ENCODE measurements at regions not wholly inside any gene's neighbourhood (a gene's known extent, or its start where the extent isn't known, plus 50 kb on each side); places are given as distances from the start of the nearest gene placed in this dataset.

DNA sequence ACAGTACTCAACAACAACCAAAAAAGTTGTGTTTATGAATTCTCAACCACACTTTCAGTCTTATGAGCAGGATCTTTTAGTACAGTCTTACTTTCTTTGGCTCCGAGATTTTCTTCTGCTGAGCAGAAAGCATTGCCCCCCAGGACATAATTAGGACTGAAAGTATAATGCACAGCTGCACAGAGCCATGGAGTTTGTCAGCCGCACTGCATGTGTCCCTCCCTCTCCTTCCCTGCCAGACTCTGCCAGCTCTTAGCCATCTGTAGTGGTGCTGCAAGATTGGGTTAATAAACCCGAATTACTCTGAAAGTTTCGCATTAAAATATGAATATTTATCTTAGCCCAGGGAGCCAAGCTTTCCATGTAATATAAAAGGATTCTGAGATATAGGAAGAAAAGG is 179.6 kb upstream of the PTCHD4 start:
- no peak overlapping the region for H3K27ac ChIP-seq
- no peaks in the 10 kb centered on the region for H3K36me3 ChIP-seq
- TF ChIP-seq, protein P1, sequence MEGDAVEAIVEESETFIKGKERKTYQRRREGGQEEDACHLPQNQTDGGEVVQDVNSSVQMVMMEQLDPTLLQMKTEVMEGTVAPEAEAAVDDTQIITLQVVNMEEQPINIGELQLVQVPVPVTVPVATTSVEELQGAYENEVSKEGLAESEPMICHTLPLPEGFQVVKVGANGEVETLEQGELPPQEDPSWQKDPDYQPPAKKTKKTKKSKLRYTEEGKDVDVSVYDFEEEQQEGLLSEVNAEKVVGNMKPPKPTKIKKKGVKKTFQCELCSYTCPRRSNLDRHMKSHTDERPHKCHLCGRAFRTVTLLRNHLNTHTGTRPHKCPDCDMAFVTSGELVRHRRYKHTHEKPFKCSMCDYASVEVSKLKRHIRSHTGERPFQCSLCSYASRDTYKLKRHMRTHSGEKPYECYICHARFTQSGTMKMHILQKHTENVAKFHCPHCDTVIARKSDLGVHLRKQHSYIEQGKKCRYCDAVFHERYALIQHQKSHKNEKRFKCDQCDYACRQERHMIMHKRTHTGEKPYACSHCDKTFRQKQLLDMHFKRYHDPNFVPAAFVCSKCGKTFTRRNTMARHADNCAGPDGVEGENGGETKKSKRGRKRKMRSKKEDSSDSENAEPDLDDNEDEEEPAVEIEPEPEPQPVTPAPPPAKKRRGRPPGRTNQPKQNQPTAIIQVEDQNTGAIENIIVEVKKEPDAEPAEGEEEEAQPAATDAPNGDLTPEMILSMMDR (IDR thresholded peaks at IDR 0.05) = no peak
- no peak for DNase-seq (ENCODE audit: low spot score)
- no peaks in the 10 kb centered on the region for H3K4me1 ChIP-seq
- no peak overlapping the region for H3K4me3 ChIP-seq
- H3K9me3 ChIP-seq = peaks cover 0 to 8% of the 10 kb centered on the region in 2 donors
- H3K27me3 ChIP-seq = no peaks in the 10 kb centered on the region

DNA sequence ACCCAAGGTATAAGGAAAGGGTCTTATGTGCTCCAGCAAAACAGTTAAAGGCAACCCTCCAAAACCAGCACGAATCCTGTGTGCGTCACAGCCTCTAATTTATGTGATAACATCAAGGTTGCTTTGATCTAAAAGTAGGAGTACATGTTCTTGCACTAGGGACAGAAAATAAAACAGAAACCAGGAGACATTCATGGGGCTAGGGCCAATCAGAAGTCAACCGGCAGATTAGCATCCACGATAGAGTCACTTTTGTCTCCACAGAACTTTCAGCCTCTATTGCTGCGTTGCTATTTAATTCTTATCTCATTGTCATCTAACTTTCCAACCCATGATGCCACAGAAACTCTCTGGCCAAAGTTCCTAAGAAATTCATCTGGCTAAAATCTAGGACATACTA is 178.8 kb upstream of the PTCHD4 start:
- Histone ChIP-seq H3K4me1 (no peaks in the 10 kb centered on the region), H3K27ac (no peak overlapping the region), H3K4me3 (no peak overlapping the region), H3K9me3 (peaks cover 0 to 12% of the 10 kb centered on the region in 2 donors), H3K27me3 (no peaks in the 10 kb centered on the region), H3K36me3 (no peaks in the 10 kb centered on the region)
- DNase-seq (ENCODE audit: low spot score) = no peak
- TF ChIP-seq, protein P1 (IDR thresholded peaks at IDR 0.05) = no peak

DNA sequence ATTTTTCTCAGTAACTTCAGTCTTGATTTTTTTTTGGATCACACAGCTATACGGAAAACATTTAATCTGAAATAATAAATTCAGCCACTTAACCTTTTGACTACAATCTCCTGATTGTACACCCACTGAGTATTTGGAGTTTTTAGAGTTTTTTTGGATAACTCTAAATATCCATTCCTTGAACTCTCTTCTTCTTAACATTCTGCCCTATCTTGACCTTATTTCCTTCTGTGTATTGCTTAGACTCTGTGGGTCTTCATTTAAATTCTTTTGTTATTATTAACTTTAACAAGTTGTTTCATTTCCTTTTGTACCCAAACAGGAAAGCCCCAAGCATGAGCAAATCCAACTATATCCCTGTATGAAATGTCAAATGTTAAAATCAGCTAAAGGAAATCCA is 170.2 kb upstream of the PTCHD4 start:
- no peak overlapping the region for H3K4me3 ChIP-seq
- H3K4me1 ChIP-seq = no peaks in the 10 kb centered on the region
- H3K27me3 ChIP-seq = no peaks in the 10 kb centered on the region
- no peak overlapping the region for H3K27ac ChIP-seq
- no peak for DNase-seq (ENCODE audit: low spot score)
- TF ChIP-seq, protein P1 (IDR thresholded peaks at IDR 0.05) = no peak
- H3K36me3 ChIP-seq = no peaks in the 10 kb centered on the region
- peaks cover 0 to 10% of the 10 kb centered on the region in 2 donors for H3K9me3 ChIP-seq

DNA sequence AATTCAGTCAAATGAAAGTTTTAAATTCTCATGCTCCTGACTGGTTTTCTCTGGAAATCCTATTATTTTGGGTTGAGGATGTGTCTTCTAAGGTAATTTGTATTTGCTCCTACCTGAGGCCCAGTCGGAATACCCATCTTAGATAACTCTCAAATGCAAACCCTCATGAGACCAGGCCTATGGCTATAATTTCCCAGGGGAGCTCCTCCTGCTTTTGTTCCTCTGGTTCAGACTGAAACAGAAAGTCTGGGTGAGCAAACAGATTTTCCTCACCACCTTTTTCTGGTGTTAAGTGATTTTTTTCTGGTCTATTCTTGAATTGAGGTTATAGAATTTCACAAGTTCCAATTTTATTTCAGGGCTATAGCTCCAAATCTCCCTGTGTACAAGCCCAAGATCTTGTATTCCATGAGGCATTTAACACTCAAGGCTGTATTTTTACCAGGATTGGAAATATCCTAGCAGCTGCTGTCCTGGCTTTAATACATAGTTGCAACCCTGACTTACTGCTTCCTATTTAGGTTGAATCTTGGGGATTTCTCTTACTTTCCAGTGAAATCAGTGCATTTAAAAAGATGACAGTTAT is 169.1 kb upstream of the PTCHD4 start:
- no peak overlapping the region for H3K4me3 ChIP-seq
- H3K36me3 ChIP-seq = no peaks in the 10 kb centered on the region
- no peak overlapping the region for H3K27ac ChIP-seq
- no peaks in the 10 kb centered on the region for H3K27me3 ChIP-seq
- no peaks in the 10 kb centered on the region for H3K9me3 ChIP-seq
- TF ChIP-seq, protein P1 (IDR thresholded peaks at IDR 0.05) = no peak
- no peaks in the 10 kb centered on the region for H3K4me1 ChIP-seq
- no peak for DNase-seq (ENCODE audit: low spot score)

DNA sequence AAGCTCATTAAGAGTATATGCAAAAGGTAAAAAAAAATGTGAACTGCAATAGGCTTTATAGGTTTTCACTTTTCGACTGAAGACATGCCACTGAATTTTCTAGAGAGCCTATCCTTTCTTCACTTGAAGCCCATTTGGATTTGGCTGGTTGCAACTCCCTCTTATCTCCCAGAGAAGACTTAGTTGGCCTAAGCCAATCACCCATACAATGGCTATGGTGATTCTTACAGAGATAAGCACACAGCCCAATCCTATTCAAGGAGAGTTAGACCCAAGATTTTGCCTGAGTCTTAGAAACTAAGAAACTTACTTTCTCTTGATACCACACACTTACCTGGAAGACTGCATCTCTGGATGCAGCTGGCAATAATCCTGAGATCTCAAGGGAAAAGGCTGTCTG is 167.3 kb upstream of the PTCHD4 start:
- Histone ChIP-seq H3K4me3 (no peak overlapping the region), H3K9me3 (no peaks in the 10 kb centered on the region), H3K27me3 (no peaks in the 10 kb centered on the region), H3K36me3 (no peaks in the 10 kb centered on the region), H3K4me1 (no peaks in the 10 kb centered on the region), H3K27ac (no peak overlapping the region)
- TF ChIP-seq, protein P1 (IDR thresholded peaks at IDR 0.05) = no peak
- no peak for DNase-seq (ENCODE audit: low spot score)

DNA sequence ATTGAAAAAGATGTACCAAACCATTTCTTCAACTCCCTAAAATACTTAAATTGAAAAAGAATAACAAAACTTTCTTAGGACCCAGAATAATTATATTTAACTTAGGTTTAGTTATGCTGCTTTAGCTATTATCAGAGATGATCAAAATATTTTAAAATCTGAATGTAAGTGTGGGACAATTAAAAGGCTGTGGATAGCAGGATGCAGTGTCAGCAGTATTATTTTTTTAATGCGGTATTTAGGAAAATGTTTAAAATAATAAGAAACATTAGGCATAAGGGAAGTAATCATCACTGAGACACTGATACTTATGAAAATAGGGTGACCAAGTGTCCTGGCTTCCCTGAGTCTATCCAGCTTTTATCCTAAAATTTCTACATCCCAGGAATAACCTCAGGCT is 161.5 kb upstream of the PTCHD4 start:
- Histone ChIP-seq H3K27ac (no peak overlapping the region), H3K4me1 (no peaks in the 10 kb centered on the region), H3K4me3 (no peak overlapping the region), H3K27me3 (no peaks in the 10 kb centered on the region), H3K9me3 (no peaks in the 10 kb centered on the region), H3K36me3 (no peaks in the 10 kb centered on the region)
- no peak for DNase-seq (ENCODE audit: low spot score)
- TF ChIP-seq, protein P1 (IDR thresholded peaks at IDR 0.05) = no peak
